ENCODE measurements at regions not wholly inside any gene's neighbourhood (a gene's known extent, or its start where the extent isn't known, plus 50 kb on each side); places are given as distances from the start of the nearest gene placed in this dataset.

- CTCF ChIA-PET, result no interaction called here
- H3K9me3 ChIP-seq, result peaks cover 2% of the 10 kb centered on the region; the same call in 1 of the 2 replicates
- H3K4me3 Mint-ChIP-seq (ENCODE audit: unreplicated experiment), result no peak overlapping the region
- no peaks in the 10 kb centered on the region for H3K36me3 Mint-ChIP-seq (ENCODE audit: insufficient read depth, unreplicated experiment)
- H3K4me1 Mint-ChIP-seq (ENCODE audit: low read depth, unreplicated experiment), result no peaks in the 10 kb centered on the region
- intact Hi-C loops (cut with micrococcal nuclease; ENCODE audit: unreplicated experiment), result no loop called here
- no peaks in the 10 kb centered on the region for H3K27me3 Mint-ChIP-seq (ENCODE audit: insufficient read depth, unreplicated experiment)
- no peak for TF ChIP-seq CTCF (IDR thresholded peaks at IDR 0.05; ENCODE audit: insufficient read depth in 1 of 2, low read depth in 1 of 2, low read length in 1 of 2, severe bottlenecking in 1 of 2, unreplicated experiment in 1 of 2)
- H3K9me3 Mint-ChIP-seq (ENCODE audit: unreplicated experiment), result peaks cover 21% of the 10 kb centered on the region
- H3K4me1 ChIP-seq, result no peaks in the 10 kb centered on the region
- H3K4me3 ChIP-seq (ENCODE audit: low read depth, low read length), result no peak overlapping the region
- H3K27me3 ChIP-seq (replicated peaks; ENCODE audit: control insufficient read depth, insufficient read depth, low read length), result no peaks in the 10 kb centered on the region
- DNase-seq, result no peak
- POLR2A ChIA-PET, result no interaction called here
- H3K27ac Mint-ChIP-seq (ENCODE audit: unreplicated experiment), result no peak overlapping the region
- H3K36me3 ChIP-seq (ENCODE audit: control insufficient read depth, insufficient read depth, low read length), result no peaks in the 10 kb centered on the region
- BruUV-seq (replicated peaks), result no TSS peak
Observed at GRCh38 chr21:22827422-22827821, 1829.2 kb downstream of the NCAM2 start.

DNA sequence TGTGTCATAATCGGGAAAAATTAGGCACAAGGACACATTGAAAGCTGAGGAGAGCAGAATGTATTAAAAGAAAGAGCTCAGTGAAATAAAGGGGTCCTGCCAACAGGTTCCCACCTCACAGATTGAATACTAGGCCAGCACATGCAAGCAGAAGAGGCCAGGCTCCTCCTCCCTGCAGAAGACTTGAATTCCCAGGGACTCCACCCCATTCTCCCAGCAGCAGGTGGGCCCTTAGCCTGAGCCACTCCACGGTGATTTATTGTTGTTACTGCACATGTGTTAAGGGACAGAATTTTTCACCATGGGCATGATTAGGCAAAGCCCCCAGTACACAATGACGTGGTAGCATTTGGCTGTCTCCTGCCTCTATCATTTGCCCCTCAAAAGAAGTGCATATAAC, 1844.7 kb downstream of the NCAM2 start:
- POLR2A ChIA-PET, result no interaction called here
- H3K9me3 Mint-ChIP-seq (ENCODE audit: unreplicated experiment), result no peaks in the 10 kb centered on the region
- CTCF ChIA-PET, result no interaction called here
- TF ChIP-seq CTCF (IDR thresholded peaks at IDR 0.05; ENCODE audit: insufficient read depth in 1 of 2, low read depth in 1 of 2, low read length in 1 of 2, severe bottlenecking in 1 of 2, unreplicated experiment in 1 of 2), result no peak
- no peak overlapping the region for H3K27ac Mint-ChIP-seq (ENCODE audit: unreplicated experiment)
- H3K4me1 ChIP-seq, result no peaks in the 10 kb centered on the region
- no peaks in the 10 kb centered on the region for H3K27me3 Mint-ChIP-seq (ENCODE audit: insufficient read depth, unreplicated experiment)
- intact Hi-C loops (cut with micrococcal nuclease; ENCODE audit: unreplicated experiment), result no loop called here
- H3K9me3 ChIP-seq, result peaks cover 7% of the 10 kb centered on the region; the same call in 1 of the 2 replicates
- H3K4me1 Mint-ChIP-seq (ENCODE audit: low read depth, unreplicated experiment), result no peaks in the 10 kb centered on the region
- H3K36me3 ChIP-seq (ENCODE audit: control insufficient read depth, insufficient read depth, low read length), result no peaks in the 10 kb centered on the region
- H3K4me3 Mint-ChIP-seq (ENCODE audit: unreplicated experiment), result no peak overlapping the region
- no peak for DNase-seq
- H3K4me3 ChIP-seq (ENCODE audit: low read depth, low read length), result no peak overlapping the region
- no peaks in the 10 kb centered on the region for H3K36me3 Mint-ChIP-seq (ENCODE audit: insufficient read depth, unreplicated experiment)
- BruUV-seq (replicated peaks), result no TSS peak
- no peaks in the 10 kb centered on the region for H3K27me3 ChIP-seq (replicated peaks; ENCODE audit: control insufficient read depth, insufficient read depth, low read length)

DNA sequence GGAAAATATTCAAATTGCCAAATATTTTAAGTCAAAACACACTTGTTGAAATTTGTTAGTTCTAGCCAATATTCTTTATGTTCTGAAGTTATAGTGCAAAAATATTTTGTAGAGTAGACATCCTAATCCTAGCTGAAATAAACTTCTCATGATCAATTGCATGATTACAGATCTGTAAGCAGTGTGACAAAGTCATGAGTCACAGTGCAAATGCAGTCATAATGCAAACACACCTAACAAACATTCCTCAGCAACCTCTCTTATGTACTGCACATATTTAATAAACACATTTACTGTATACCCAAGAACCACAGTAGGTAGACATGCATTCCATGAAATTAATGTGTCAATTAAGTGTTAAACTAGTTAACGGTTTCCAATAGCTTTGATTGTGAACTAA, 1857.4 kb downstream of the NCAM2 start:
- no TSS peak for BruUV-seq (replicated peaks)
- no peaks in the 10 kb centered on the region for H3K4me1 ChIP-seq
- no peaks in the 10 kb centered on the region for H3K27me3 Mint-ChIP-seq (ENCODE audit: insufficient read depth, unreplicated experiment)
- no peak overlapping the region for H3K4me3 Mint-ChIP-seq (ENCODE audit: unreplicated experiment)
- no peak for TF ChIP-seq CTCF (IDR thresholded peaks at IDR 0.05; ENCODE audit: insufficient read depth in 1 of 2, low read depth in 1 of 2, low read length in 1 of 2, severe bottlenecking in 1 of 2, unreplicated experiment in 1 of 2)
- no peak overlapping the region for H3K27ac Mint-ChIP-seq (ENCODE audit: unreplicated experiment)
- no peaks in the 10 kb centered on the region for H3K9me3 Mint-ChIP-seq (ENCODE audit: unreplicated experiment)
- H3K4me3 ChIP-seq (ENCODE audit: low read depth, low read length), result no peak overlapping the region
- DNase-seq, result no peak
- H3K27me3 ChIP-seq (replicated peaks; ENCODE audit: control insufficient read depth, insufficient read depth, low read length), result no peaks in the 10 kb centered on the region
- ChIA-PET CTCF (no interaction called here), POLR2A (no interaction called here)
- no peaks in the 10 kb centered on the region for H3K4me1 Mint-ChIP-seq (ENCODE audit: low read depth, unreplicated experiment)
- no peaks in the 10 kb centered on the region for H3K36me3 Mint-ChIP-seq (ENCODE audit: insufficient read depth, unreplicated experiment)
- intact Hi-C loops (cut with micrococcal nuclease; ENCODE audit: unreplicated experiment), result no loop called here
- no peaks in the 10 kb centered on the region for H3K9me3 ChIP-seq
- no peaks in the 10 kb centered on the region for H3K36me3 ChIP-seq (ENCODE audit: control insufficient read depth, insufficient read depth, low read length)

Measured in Caco-2 (cell line).